HG03432 (cell line): ENCODE measurements at regions not wholly inside any gene's neighbourhood (a gene's known extent, or its start where the extent isn't known, plus 50 kb on each side); places are given as distances from the start of the nearest gene placed in this dataset.

ENCODE experiments used
- ATAC-seq: cut with Tn5 transposase; IDR thresholded peaks from one replicate; pipeline ENCODE4 v1.9.1; 2021; ENCODE audit warnings: mild to moderate bottlenecking, moderate library complexity; ENCODE audit not compliant: unreplicated experiment

DNA sequence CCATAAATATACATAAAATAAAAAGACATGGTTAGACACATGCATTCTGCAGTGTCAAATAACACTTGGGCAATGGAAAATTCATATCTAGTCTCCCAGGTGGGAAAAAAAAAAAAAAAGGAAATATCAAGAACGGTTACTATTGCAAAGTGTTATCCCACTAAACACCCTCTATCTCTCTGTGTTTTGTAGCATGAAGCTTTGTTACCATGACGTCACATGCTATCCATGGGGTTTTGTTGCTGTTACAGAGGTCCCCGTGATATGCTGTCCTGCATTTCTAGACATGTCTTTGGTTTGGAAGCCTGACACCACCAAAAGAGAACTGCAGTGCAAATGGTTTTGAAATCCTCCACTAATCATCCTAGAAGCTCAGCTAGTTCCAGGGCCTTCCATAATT is 50.7 kb upstream of the TLR3 start:
- no peak for ATAC-seq

DNA sequence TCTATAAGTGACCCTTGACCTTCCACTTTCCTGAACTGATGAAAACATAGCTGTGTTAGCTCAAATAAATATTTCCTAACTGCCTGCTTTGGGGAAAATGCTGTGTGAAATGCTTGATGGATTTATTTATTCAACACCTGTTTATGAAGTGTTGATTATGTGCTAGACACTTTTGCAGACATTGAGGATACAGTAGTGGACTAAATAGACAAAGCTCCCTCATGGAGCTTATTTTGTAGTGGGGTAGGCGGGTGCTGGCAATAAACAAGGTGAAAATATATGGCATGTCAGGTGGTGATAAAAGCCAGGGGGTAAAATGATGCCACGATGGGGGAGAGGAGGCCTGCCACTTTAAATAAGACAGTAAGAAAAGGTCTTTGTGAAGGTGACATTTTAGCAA is 50.2 kb upstream of the TLR3 start:
- no peak for ATAC-seq
